NCI-H526 (cell line): ENCODE measurements at regions not wholly inside any gene's neighbourhood (a gene's known extent, or its start where the extent isn't known, plus 50 kb on each side); places are given as distances from the start of the nearest gene placed in this dataset.

ENCODE experiments used
- DNase-seq, 2 experiments: peaks; one replicate each; lab custom pipeline; 2025; lab: John Stamatoyannopoulos, UW

DNA sequence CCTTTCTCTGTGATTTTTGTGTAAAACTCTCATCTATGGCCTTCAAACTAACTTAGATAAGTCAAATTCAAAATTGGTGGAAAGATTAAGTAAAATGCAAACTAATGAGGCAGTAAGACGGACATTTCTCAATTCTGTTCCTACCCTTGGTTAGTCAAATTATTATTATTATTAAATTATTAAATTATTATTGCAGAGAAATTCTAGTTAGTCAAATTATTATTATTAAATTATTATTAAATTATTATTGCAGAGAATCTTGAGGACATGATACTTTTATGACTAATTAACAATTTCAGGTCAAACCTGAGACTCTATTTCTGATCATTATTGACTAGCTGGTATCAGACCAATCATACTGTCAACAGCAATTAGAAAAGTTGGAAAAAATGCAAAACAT is 845.0 kb upstream of the NECTIN3 start:
- DNase-seq: no peak

DNA sequence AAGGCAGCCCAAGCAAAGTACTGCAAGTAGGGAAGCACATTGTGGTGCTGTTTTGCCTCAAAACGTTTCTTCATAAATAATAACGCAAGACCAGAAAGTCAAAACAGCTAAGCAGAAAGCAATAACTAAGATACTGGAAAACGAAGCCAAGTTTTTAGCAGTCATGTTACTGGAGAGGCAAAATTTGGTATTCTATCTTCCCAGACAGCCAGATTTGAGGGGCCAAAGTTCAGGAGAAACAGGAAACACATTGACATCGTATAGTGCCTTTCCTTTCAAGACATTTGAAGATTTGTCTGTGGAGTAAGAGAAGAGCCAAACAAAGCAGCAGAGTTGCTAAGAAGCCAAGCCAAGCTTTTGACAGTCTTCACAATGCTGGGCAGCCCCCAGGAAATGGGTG is 843.6 kb upstream of the NECTIN3 start:
- DNase-seq: no peak

DNA sequence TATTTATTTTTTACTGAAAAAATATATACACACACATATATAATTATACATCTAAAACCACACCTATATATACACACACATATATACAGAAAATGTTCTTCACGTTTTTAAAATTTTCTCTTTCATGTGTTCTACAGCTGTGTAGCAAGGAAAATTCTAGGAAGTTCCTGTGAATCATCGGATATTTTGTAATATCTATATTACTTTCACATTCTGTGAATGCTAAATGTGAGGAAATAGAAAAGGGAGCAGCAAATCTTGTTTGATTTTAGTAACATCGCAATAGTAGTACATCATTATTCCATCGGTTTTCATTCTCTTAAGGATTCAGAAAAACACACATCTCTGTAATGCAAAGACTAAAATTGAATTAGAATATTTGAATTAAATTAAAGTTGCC is 836.8 kb upstream of the NECTIN3 start:
- no peak for DNase-seq

DNA sequence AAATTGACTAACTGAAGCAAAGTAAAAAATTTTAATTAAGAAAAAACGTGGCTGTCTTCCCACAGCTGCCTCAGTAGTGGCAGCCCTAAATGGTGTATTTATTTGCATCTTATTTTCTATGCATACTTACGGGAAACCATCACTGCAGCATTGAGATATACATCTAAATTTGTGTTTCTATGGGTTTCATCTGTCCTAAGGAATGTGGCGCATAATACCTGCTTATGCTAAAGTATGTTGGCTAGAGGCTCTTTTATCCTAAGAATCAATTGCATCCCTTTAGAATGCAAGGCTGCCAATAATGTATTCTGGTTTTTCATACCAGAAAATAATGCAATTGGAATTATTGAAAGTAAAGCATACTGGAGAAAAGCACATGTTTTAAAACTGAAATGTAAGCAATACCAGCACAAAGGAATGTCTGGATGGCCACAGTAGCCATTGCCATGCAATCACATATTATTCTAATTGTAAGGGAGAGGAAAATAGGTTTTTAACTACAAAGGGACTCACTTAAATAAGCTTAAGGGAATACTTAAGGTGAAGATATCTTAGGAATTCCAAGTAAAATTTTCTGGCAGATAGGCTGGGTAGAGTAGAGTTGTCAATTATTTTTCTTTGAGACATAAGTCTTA is 834.5 kb upstream of the NECTIN3 start:
- DNase-seq: peak; percentile 33 to 43

DNA sequence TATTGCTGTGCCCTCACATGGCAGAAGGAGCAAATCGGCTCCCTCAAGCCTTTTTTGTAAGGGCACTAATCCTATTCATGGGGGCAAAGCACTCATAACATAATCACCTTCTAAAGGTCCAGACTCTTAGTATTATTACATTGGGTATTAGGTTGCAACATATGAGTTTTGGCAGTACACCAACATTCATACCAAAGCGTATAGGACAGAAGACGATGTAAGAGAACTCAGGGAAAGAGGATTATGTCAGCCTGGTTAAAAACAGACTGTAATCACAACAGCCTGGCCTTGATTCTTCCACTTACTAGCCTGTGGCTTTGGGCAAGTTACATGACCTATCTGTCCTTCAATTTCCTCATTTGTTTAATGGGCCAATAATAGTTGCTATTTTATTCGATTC is 828.5 kb upstream of the NECTIN3 start:
- no peak for DNase-seq

DNA sequence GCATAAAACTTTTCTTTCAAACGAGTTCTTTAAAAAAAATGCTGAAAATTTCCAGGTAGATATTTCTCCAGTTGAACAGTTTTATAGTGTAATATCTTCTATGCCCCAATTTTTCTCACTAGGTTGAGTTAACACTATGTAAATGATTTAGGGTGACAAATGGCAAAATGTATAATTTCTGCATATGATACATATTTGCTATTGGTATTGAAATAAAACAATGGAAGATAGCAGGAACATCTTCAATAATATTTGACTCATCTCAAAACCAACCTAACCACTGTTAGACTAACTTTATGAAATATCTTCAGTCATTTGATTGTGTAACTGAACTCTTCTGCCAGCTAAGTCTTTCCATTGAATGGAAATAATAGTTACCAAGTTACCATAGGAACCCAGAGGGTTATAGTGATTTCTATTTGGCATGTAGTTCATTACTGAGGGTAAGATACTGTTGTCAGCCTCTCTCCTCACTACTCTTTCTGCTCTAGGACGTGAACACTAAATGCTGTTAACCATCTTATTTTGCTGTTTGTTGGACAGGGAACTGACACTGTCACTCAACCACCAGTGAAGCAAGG is 824.7 kb upstream of the NECTIN3 start:
- DNase-seq: no peak

DNA sequence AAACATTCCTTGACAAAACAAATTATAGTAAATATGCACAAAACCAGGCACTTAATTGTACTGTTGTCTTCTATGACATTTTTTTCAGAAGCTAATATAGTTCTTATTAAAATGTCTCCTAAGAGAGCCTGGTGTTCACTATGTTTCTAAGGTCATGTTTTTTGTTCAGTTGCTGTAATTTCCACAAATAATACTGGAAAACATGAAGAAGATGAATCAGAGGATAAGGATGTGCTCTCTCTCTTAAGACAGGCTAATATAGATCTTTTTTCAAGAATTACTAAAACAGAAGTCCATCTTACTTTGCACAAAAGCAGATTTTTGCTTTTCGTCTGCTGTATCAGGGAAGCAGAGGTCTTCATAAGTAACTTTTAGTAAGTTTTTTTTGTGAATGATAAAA is 823.0 kb upstream of the NECTIN3 start:
- DNase-seq: no peak

DNA sequence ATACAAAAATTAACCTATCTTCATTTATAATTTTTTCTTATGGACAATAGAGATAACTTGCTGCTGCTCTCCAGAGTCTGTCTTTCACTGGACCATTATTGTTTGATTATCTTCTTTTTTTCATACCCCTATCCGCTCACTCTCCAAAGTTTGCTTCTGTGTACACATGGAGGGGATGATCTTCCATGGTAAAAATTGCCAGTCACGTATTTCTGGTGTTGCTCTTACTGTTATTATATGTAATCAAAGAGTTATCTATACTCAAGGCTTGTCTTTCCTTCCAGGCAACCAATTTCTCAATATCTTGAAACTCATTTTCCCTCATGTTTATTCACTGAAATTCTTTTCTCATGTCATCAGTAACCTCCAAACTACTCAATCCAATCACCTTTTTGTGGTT is 817.8 kb upstream of the NECTIN3 start:
- DNase-seq: no peak

DNA sequence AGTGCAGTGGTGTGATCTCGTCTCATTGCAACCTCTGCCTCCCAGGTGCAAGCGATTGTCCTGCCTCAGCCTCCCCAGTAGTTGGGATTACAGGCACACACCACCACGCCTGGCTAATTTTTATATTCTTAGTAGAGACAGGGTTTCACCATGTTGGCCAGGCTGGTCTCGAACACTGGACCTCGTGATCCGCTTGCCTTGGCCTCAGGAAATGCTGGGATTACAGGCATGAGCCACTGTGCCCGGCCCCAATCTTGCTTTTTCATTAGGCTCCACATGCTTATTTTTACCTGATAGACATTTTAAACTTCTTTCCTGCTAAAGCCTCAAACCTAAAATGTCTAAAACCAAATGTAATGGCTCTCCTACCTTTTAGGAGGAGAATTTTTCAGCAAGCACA is 817.0 kb upstream of the NECTIN3 start:
- DNase-seq: no peak

DNA sequence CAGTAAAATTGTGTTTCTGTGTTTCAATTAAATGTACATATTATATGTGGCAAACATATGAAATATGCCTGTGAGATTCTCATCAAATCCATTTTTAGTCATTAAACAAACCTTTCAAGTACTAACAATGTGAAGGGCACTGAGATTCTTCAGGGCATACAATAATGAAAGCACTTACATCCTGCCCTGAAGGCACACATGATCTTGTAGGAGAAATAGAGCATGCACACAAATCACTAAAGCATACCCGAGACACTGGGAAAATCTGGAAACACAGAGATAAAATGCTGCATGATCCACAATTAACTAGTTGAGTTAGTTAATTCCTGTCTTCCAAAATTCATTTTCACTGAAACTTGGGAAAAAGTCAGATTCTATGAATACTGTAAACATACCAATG is 810.5 kb upstream of the NECTIN3 start:
- no peak for DNase-seq

DNA sequence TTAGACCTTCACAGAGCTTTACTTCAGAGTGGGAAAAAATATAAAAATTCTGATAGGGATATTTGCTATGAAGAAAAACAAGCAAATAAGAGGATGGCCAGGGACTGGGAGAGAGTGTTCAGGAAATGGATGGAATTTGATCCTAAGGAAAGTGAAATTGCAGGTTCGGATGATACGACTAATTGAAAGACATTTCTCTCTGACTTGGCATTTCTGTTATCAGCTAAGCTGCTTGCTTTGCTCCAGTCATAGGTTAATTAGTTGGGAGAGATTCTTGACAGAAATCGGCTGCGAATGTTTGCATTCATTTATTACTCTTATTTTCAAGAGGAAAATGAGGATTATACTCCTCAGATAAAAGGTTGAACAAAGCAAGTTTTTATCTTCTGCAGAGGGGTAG is 808.7 kb upstream of the NECTIN3 start:
- no peak for DNase-seq

DNA sequence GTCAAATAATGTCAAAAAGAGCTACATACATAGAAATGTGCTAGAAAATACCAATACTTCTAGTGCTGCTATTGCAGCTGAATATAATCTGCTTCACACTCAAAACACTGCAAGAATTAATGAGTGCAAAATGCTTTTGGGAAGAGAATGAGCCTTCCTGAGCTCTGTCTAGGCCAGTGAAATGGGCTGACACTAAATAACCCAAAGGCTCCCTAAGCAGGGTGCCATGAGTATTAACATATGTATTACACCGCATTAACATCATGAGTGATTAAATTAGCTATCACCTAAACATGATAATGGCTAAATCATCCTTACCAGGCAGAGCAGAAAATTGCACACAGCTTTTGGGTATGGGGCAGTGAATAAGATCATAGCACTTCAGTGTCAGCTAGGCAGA is 806.3 kb upstream of the NECTIN3 start:
- no peak for DNase-seq

DNA sequence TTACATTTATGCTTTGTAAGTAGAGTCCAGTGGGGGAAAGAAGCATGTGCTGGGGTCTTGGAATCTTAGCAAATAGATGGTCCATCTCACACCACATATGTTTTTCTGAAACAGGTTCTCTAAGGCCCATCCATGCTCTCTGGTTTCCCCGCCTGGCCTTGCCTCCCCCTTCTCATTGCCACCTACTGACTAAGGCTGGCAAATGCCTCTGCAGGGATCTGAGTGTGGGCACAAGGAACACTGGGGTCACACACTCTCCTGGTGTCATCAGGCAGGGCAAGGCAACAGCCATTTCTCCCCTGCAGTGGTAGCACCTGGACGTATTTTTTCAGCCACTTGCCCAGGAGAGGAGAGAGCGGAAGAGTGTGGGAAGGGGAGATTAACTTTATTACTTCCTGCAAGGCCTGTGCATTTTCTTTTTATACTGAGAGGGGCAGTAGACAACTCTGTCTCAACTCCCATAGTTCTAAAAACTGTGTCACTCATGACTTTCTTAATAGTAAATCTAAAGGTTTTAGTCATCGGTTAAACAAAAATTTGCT is 804.2 kb upstream of the NECTIN3 start:
- DNase-seq: no peak

DNA sequence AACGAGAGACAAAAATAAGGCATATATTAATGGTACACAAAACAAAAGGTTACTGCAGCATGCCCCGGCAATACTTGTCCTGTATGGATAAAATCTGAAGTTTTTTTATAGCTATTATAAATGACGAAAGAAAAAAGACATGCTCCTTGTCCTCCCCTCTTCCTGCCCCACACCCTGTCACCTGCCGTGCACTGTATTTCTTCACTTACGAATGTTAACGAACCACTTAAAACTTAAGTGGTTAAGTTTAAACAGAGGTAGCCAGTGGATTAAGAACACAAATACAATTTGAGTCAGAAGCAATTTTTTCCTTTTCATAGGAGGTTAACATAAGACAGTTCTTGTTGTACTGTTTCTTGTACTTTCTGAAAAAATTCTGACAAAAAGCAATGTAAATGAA is 799.1 kb upstream of the NECTIN3 start:
- DNase-seq: no peak

DNA sequence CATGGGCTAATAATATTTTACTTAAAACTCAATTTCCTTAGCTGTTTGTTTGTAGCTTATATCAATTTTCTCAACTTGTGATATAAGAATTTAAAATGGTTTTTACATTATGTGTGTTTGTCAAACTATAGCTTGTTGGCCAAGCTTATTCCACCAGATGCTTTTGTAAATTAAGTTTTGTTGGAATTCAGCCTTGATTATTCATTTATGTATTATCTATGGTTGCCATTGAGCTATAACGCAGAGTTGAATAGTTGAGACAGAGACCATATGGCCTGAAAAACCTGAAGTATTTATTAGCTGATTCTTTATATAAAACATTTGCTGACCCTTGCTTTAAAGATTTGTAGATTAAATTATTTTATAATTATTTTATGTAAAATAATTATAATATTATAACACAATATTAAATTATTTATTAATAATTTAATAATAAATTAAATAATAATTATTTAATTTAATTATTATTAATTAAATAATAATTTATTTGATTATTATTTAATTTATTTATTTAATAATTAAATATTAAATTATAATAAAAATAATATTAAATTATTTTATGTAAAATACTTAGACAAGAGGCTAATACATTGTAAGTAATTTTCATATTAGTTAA is 779.6 kb upstream of the NECTIN3 start:
- DNase-seq: no peak

DNA sequence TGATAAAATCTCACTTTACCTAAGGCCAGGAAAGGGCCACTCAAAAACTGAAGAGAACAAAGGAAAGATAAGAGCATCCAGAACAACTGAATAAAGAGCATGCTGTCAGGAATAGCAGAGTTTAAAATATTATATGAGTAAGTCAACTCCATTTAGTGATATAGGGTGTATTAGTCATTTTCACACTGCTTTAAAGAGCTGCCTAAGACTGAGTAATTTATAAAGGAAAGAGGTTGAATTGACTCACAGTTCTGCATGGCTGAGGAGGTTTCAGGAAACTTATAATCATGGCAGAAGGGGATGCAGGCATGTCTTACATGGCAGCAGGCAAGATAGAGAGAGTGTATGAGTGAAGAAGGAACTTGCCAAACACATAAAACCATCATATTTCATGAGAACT is 778.0 kb upstream of the NECTIN3 start:
- DNase-seq: no peak

DNA sequence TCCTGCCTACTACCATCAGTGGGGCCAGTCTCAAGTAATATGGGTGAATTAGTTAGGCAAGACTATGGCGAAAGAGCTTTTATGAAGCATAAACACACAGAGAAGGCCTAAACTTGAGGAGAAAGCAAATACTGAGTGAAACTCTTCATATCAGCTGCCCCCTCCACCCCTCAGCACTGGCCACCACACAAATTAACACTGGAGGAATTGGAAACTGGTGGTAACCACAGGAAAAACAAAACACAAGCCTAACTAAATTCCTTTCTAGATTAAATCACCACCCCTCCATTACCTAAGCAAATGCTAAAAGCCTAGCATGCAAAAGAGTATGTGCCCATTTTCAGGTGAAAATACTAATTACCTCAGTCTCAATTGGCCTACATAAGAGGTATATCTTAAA is 774.7 kb upstream of the NECTIN3 start:
- DNase-seq: no peak

DNA sequence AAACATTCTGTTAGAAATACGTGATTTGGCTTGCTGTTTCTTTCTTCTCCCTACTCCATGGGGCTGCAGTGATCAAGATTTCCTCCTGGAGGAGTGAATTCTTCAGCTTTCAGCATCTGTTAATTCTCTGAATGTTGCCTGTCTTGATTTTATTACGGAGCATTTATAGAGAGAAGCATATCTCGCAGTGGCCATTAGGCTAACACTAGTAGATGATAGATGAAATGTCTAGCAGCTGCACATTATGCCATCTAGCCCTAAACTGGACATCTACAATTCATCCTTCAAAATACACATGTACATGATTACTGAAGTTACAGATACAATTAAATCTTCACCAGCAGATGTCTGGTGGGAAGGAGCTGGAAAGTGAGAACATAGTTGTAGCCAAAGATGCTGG is 769.8 kb upstream of the NECTIN3 start:
- DNase-seq: no peak

DNA sequence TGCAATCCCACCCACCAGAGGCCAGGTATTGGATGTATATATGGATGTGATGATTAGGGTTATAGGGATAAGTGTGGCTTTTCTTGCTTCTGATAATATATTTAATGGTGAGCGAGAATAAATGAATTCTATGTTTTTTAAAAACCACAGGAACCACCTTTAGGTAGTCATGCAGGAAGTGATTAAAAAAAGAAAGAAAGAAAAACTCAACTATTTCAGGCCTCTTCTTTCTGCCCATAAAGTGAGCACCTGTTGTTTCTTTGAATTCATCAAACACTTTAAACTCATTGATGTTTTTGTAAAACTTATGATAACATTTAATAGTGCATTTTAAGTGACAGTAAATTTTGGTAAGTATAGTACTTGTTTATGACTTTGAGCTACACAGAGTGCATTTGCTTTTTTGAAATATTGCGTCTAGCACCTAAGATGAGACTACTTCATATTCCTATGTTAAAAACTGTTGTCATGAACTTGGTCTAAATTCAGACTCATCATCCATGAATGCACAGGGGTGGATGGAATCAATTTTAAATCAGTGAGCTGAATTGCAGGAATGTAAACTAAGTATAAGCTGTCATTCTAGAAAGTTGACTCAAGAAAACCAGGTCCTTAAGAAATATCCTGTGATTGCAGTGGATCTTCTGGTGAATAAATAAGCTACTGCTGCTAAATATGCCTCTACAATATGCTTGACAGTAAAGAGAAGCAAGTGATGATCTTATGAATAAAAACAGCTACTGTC is 764.4 kb upstream of the NECTIN3 start:
- no peak for DNase-seq

DNA sequence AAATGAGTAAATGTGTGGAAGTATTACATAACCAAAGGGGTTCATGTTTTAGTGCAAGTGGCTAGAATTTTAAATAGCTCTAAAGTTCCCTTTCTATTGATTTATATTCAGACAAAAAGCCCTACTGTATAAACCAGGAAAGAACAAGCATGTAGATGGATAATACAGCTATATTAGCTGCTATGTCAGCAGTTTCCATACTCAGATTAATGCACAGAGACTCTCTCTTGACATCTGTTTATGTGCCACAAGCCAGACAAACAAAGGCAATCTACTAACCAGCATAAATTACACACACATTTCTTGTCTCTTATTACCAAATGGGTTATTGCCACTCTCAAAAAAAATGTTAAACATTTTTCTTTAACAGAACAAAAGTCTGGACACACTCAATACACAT is 760.1 kb upstream of the NECTIN3 start:
- DNase-seq: no peak

DNA sequence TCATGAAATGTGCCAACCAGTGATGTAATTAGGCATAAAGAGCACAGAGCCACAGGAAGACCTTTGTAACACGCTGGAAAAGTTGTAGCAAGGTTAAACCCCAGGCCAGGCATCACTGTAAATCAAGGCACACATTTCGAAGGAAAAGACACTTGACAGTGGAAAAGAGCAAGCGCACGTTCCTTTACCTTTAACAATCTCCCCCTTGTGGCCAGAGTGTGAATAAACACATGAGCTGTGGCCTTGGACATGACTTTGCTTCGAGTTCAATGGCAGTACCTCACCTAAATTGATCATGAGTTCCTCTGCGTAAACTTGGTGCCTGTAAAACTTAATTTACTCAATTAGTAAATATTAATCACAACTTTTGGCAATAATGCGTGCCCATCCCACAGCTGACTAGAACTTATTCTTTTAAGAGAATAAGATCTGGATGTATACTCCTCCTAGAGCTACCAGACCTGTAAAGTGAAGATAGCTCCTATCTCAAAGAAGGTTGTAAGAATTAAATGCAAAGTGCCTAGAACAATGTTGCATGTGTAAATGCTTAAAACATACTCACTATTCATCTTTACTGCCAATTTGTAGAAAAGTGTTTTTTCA is 757.0 kb upstream of the NECTIN3 start:
- peak; percentile 17 to 75 for DNase-seq

DNA sequence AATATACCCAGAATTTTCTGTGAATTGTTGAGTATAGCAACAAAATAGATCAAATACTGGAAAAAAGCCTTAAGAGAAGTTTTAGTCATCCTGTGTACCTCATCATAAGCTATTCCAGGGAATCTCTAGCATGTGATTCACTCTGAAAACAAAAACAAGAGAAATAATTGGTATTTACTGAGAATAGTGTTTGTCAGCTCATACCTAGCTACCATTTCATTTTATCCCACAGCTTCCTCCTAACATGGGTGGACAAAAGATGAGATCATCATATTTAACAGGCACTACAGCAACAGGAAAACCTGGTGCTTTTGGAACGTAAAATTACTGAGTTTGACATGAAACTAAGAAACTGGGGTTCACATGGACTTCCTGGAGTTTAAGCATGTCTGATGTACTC is 753.5 kb upstream of the NECTIN3 start:
- DNase-seq: no peak

DNA sequence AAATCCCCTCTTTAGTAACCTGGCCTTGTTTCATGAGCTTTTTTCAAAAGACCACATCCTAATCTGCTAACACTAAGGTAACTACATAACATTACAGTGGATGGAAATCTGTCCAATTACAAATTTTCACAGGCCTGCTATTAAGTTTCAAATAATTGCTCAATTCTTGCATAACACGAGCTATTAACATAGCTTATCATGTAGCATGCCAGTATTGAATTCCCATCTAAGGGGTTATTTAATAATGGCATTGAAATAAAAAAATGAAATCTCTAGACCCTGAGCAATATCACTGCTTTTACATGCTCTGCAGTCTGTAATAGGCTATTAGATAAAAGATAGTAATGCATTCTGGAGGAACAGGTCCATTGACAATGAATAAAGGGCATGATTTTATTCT is 748.3 kb upstream of the NECTIN3 start:
- DNase-seq: no peak
